Mammary epithelial cell (primary cell): ENCODE measurements at regions not wholly inside any gene's neighbourhood (a gene's known extent, or its start where the extent isn't known, plus 50 kb on each side); places are given as distances from the start of the nearest gene placed in this dataset.
"Not testable (repeated sequence)": the region's sequence is repeated elsewhere in the genome, so short reads cannot be mapped to it uniquely, and the experiment has no call there.

Experiments
- CTCF ChIP-seq, 2 donors: IDR thresholded peaks in 1 of 2; conservative IDR thresholded peaks in 1 of 2; 2 replicates each; pipeline ENCODE4 v1.5.1; 2011 to 2012; ENCODE audit warnings: inconsistent platforms in 2 of 2, low read length in 2 of 2, mild to moderate bottlenecking in 2 of 2, control low read depth in 1 of 2, low read depth in 1 of 2; ENCODE audit not compliant: insufficient read depth in 1 of 2; ENCODE audit errors: extremely low read depth in 1 of 2
- EZH2 ChIP-seq: IDR thresholded peaks from 2 replicates; pipeline ENCODE4 v1.6.1; 2012; ENCODE audit warnings: low read length, inconsistent platforms, borderline replicate concordance

GRCh38 chrX:53818115-53818514 is 131.6 kb upstream of the HUWE1 start:
- TF ChIP-seq EZH2; CTCF (conservative IDR thresholded peaks at IDR 0.05 in 1 of 2, IDR thresholded peaks at IDR 0.05 in 1 of 2; ENCODE audit: extremely low read depth in 1 of 2, insufficient read depth in 1 of 2, low read depth in 1 of 2, low read length in 2 of 2): not testable (repeated sequence)
